B cell (primary cell): ENCODE measurements at regions not wholly inside any gene's neighbourhood (a gene's known extent, or its start where the extent isn't known, plus 50 kb on each side); places are given as distances from the start of the nearest gene placed in this dataset.

ENCODE experiments used
- ATAC-seq: fragments of 200-7000 bp; cut with Tn5 transposase; one replicate; pipeline ENCODE4 v1.10.0; 2021; ENCODE audit warnings: low read depth, mild to moderate bottlenecking, moderate number of reproducible peaks, moderate library complexity
- CTCF ChIA-PET: fragments of 350-600 bp; sonication (Branson Sonifier 250); formaldehyde crosslinking; loops from one replicate; lab custom pipeline; 2021; ENCODE audit warnings: antibody characterized with exemption, inconsistent platforms; lab: Charles Lee
- POLR2A ChIA-PET: fragments of 350-600 bp; sonication (Branson Sonifier 250); formaldehyde crosslinking; loops from one replicate; lab custom pipeline; 2021; ENCODE audit warnings: antibody characterized with exemption; lab: Charles Lee
- DNase-seq: peaks from one replicate; pipeline ENCODE4 v3.0.0; 2013
- H2AFZ ChIP-seq: 2 replicates; pipeline ENCODE4 v1.6.1; 2012; ENCODE audit warnings: mild to moderate bottlenecking, low read depth, low read length; ENCODE audit not compliant: insufficient read depth, poor library complexity, severe bottlenecking
- H3K27ac ChIP-seq, 2 donors: 1 replicate in 1 of 2; 2 replicates in 1 of 2; pipeline ENCODE4 v1.5.1; 2012 to 2013; ENCODE audit warnings: low read length in 2 of 2, mild to moderate bottlenecking in 2 of 2, moderate library complexity in 1 of 2
- H3K27me3 ChIP-seq, 4 experiments: fragments of 200-600 bp in 1 of 4; sonication (generic) in 1 of 4; replicated peaks in 1 of 4; 1 replicate in 2 of 4; 2 replicates in 2 of 4; pipeline versions ENCODE4 v1.6.1 to v1.7.0; 2013 to 2016; ENCODE audit warnings: low read length in 3 of 4, mild to moderate bottlenecking in 2 of 4, mixed read lengths in 1 of 4, moderate library complexity in 1 of 4; ENCODE audit not compliant: insufficient read depth in 4 of 4, control insufficient read depth in 3 of 4; ENCODE audit errors: control extremely low read depth in 1 of 4
- H3K36me3 ChIP-seq, 2 experiments: replicated peaks in 1 of 2; 1 replicate in 1 of 2; 2 replicates in 1 of 2; pipeline versions ENCODE4 v1.6.1 to v1.7.1; 2013; ENCODE audit warnings: low read length in 1 of 2; ENCODE audit not compliant: insufficient read depth in 2 of 2, control insufficient read depth in 1 of 2; ENCODE audit errors: control extremely low read depth in 1 of 2, extremely low read depth in 1 of 2
- H3K4me1 ChIP-seq, 2 donors: fragments of 200-600 bp in 1 of 2; sonication (generic) in 1 of 2; 1 replicate in 1 of 2; 2 replicates in 1 of 2; pipeline versions ENCODE4 v1.5.1 to v1.6.1; 2013 to 2017; ENCODE audit warnings: low read length in 2 of 2; ENCODE audit not compliant: control insufficient read depth in 2 of 2, insufficient read depth in 2 of 2
- H3K4me2 ChIP-seq: replicated peaks from 2 replicates; pipeline ENCODE3; 2012; ENCODE audit warnings: mild to moderate bottlenecking, low read depth, low read length; ENCODE audit not compliant: poor library complexity, severe bottlenecking
- H3K4me3 ChIP-seq, 5 experiments: fragments of 200-600 bp in 1 of 5; sonication (generic) in 1 of 5; 1 replicate in 3 of 5; 2 replicates in 2 of 5; pipeline versions ENCODE4 v1.5.1 to v1.7.0; 2011 to 2016; ENCODE audit warnings: low read length in 4 of 5, mild to moderate bottlenecking in 4 of 5, low read depth in 2 of 5, control low read depth in 1 of 5, moderate library complexity in 1 of 5; ENCODE audit not compliant: insufficient read depth in 1 of 5; ENCODE audit errors: control extremely low read depth in 1 of 5, extremely low read depth in 1 of 5
- H3K79me2 ChIP-seq: fragments of 200-600 bp; sonication (generic); one replicate; pipeline ENCODE4 v1.6.0; 2016; ENCODE audit warnings: low read length; ENCODE audit not compliant: control insufficient read depth, insufficient read depth
- H3K9ac ChIP-seq: fragments of 200-600 bp; sonication (generic); 2 replicates; pipeline ENCODE4 v1.6.1; 2017; ENCODE audit warnings: mild to moderate bottlenecking, low read length, moderate library complexity
- H3K9me3 ChIP-seq, 3 donors: one replicate each; pipeline versions ENCODE4 v1.6.1 to v1.7.1; 2013; ENCODE audit warnings: low read length in 2 of 3; ENCODE audit not compliant: control insufficient read depth in 2 of 3, insufficient read depth in 1 of 3; ENCODE audit errors: control extremely low read depth in 1 of 3
- H4K20me1 ChIP-seq: 2 replicates; pipeline ENCODE4 v1.6.0; 2012; ENCODE audit warnings: mild to moderate bottlenecking, low read length; ENCODE audit not compliant: insufficient read depth, control insufficient read depth, poor library complexity, severe bottlenecking
- H3K27ac Mint-ChIP-seq: one replicate; pipeline ENCODE4 v1.8.0; 2021; ENCODE audit warnings: mixed read lengths
- H3K27me3 Mint-ChIP-seq: one replicate; pipeline ENCODE4 v1.8.0; 2021; ENCODE audit warnings: mixed read lengths
- H3K4me1 Mint-ChIP-seq: one replicate; pipeline ENCODE4 v1.8.0; 2021; ENCODE audit warnings: mixed read lengths
- H3K4me3 Mint-ChIP-seq: one replicate; pipeline ENCODE4 v1.8.0; 2021; ENCODE audit warnings: mixed read lengths
- H3K9me3 Mint-ChIP-seq: one replicate; pipeline ENCODE4 v1.8.0; 2022; ENCODE audit warnings: mixed read lengths; ENCODE audit not compliant: insufficient read depth
- CTCF ChIP-seq: fragments of 200-600 bp; IDR thresholded peaks from one replicate; pipeline ENCODE4 v1.8.0; 2022; ENCODE audit warnings: antibody characterized with exemption, mild to moderate bottlenecking
- EZH2 ChIP-seq: IDR thresholded peaks from 2 replicates; pipeline ENCODE4 v1.6.1; 2012; ENCODE audit warnings: borderline replicate concordance, low read depth, mild to moderate bottlenecking, moderate library complexity, low read length; ENCODE audit not compliant: insufficient read depth, poor library complexity, severe bottlenecking
- WGBS: methylation state at CpG from one replicate; pipeline ENCODE4 v1.1.5; 2013; ENCODE audit warnings: missing lambda C conversion rate; ENCODE audit not compliant: insufficient coverage; 5-methylcytosine and 5-hydroxymethylcytosine counted together
- intact Hi-C: fragments of 100-400 bp; cut with micrococcal nuclease; formaldehyde crosslinking; loops from one replicate; pipeline ENCODE4 v1.10.0; 2022

- no peak overlapping the region for H3K27ac Mint-ChIP-seq
These were observed 143.6 kb downstream of the VAPA start for GRCh38 chr18:10057401-10057893.

More at GRCh38 chr18:10057401-10057893, 143.6 kb downstream of the VAPA start:
- Mint-ChIP-seq H3K4me3 (no peak overlapping the region), H3K9me3 (no peaks in the 10 kb centered on the region), H3K4me1 (peaks cover 12% of the 10 kb centered on the region), H3K27me3 (peaks cover 17% of the 10 kb centered on the region)
- no peaks in the 10 kb centered on the region for H3K9me3 ChIP-seq
- POLR2A ChIA-PET: no interaction called here
- H3K27me3 ChIP-seq: peaks cover 0 to 3% (median 0%) of the 10 kb centered on the region in 4 experiments
- intact Hi-C loops: no loop called here
- no peaks in the 10 kb centered on the region for H3K36me3 ChIP-seq
- H3K4me1 ChIP-seq: peaks cover 10 to 11% of the 10 kb centered on the region in 2 donors
- no peak overlapping the region for H3K27ac ChIP-seq
- H3K4me3 ChIP-seq: no peak overlapping the region
- 13% methylated on average over 1 of the region's 3 CpGs for WGBS
- TF ChIP-seq EZH2 (no peak), CTCF (no peak)
- no peak overlapping the region for H3K4me2 ChIP-seq
- ATAC-seq (no peak), DNase-seq (peak; percentile 9)
- H4K20me1 ChIP-seq: no peaks in the 10 kb centered on the region
- no peak overlapping the region for H3K9ac ChIP-seq
- CTCF ChIA-PET: no interaction called here
- no peaks in the 10 kb centered on the region for H3K79me2 ChIP-seq
- H2AFZ ChIP-seq: no peak overlapping the region
